GM03348 (cell line): ENCODE measurements at regions not wholly inside any gene's neighbourhood (a gene's known extent, or its start where the extent isn't known, plus 50 kb on each side); places are given as distances from the start of the nearest gene placed in this dataset.
"Not testable (repeated sequence)": the region's sequence is repeated elsewhere in the genome, so short reads cannot be mapped to it uniquely, and the experiment has no call there.

Experiments used
- DNase-seq: peaks from one replicate; pipeline ENCODE4 v3.0.0; 2012; ENCODE audit warnings: low spot score

DNA sequence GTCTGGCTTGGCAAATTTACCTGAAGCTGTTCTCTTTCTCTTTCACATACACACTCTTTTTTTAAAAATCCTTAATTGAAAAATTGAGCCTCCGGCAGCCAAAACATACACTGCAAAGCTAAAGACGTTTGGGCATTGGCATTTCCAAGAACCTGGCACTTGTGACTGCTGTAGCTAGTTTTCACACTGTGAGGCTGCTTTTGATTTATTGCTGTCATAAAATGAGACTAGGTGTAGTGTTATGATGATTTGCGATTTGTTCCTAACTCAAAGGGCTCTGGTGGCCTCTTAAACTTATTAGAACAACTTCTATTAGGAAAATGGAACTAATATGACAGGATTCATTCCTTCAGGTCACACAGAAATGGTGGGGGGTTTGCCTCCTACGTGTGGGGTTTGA, 377.1 kb upstream of the FAR2 start:
- no peak for DNase-seq

DNA sequence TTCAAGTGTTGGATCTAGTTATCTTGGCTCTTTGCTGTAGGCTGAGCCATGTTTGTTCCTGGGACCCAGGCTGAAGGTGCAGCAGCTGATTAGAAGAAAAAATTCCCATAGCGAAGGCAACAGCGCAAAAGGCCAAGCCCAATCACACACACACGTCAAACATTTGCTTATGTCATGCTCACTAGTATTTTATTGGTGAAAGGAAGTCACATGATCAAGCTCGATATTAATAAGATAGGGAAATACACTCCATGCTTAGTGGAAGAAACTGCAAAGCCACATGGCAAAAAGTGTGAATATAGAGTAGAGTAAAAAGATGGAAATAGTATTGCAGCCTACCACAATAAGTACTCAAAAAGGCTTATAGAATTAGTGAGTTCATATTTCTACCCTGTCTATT, 373.5 kb upstream of the FAR2 start:
- DNase-seq, result no peak

DNA sequence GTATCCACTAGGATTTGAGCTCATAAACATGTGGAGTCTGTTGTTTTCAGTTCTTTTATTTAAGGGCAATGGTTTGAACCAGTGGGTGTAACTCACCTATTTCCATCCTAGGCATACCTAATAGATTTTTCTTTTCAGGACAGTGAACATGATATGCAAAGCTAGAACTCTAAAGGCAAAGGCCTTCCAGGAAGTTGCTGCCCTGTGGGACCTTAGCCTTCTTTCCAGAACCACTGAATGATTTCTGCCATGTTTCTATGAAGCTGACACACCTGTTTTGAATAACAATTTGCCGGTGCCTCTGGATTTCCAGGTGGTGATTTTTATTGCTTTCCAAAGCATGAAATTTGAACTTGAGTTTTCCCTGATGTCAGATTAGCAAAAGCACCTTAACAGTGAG, 372.9 kb upstream of the FAR2 start:
- DNase-seq, result no peak

DNA sequence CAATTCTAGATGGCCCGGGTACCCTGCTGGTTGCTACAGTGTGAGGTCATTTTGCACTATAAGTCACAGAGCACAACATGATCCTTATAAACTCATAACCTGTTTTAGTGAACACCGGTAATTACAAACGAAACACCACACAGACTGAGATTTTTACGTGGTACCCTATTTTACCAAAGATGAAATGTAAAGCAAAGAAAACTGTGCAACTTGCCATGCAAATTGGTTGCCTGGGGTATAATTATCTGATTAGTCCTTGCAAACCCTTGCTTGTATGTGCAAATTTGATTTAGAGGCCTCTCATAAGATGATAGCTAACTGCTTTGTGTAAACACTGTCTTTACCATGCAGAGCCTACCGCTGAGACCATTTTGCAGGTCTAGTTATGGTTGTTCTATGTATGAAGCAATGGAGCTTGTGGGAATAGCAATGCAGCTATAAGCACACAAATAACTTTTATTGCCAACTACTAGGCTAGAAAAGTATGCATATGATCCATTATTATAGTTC, 372.1 kb upstream of the FAR2 start:
- DNase-seq, result no peak

DNA sequence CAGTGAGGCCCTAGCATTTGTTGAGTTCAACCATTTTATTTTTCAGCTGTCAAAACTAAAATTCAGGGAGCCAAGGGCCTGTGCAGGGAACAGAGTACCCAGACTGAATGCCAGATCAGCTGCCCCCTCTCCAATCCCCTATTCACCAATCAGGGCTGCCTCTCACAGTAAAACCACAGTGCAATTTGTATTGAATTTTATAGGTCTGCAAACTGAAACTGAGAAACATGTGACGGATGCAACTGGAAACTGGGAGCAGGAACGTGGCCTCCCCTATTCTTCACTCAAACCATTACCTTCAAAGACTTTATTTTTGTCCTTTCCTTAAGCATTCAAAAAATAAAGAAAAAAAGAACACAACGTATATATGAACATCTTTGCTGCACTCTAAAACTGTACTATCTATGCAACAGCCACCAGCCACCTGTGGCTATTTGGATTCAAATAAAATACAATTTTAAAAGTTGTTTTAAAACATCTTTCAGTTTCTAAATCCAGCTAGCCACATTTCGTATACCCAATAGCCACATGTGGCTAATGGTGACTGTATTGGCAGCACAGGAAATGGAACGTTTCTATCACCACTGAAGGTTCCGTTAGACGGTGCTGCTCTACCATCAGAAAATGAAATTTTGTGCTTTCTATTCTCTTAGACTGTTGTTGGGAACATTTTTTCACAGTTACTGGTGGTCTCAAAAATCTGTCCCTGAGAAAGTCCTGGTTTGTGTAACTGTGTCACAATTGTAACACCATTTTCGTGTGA, 371.3 kb upstream of the FAR2 start:
- no peak for DNase-seq

DNA sequence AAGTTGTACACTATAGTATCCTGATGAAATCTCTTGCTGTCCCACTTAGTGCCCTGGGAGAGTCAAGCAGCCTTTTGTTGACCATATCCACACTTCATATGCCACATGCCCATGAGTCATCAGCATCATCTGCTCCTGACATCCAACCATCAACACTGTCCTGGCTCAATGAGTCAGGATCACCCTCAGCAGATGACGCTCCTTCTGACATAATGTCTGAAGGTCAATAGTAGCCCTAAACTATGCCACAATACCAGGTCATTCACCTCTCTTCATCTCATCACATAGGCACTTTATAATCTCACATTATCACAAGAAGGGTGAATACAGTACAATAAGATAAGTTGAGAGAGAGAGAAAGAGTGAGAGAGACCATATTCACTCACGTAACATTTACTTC, 369.0 kb upstream of the FAR2 start:
- no peak for DNase-seq

DNA sequence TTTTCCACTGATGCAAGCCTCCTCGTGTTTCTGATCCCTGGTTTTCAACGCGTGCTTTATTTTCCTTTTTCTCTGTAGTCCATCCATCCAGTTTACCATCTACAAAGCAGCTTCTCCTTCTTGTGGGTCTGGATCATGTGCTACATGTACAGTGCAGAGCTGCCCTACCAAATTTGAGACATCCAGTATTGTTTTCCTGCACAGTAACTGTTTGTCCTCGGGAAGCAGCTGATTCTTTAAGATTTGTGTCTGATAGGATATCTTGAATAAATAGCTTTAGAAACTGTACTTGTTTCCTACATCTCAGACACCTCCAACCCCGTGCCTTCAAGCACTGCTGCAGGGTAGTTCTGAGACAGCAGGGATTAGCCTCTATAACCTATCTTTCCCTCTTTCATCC, 368.1 kb upstream of the FAR2 start:
- DNase-seq, result no peak

DNA sequence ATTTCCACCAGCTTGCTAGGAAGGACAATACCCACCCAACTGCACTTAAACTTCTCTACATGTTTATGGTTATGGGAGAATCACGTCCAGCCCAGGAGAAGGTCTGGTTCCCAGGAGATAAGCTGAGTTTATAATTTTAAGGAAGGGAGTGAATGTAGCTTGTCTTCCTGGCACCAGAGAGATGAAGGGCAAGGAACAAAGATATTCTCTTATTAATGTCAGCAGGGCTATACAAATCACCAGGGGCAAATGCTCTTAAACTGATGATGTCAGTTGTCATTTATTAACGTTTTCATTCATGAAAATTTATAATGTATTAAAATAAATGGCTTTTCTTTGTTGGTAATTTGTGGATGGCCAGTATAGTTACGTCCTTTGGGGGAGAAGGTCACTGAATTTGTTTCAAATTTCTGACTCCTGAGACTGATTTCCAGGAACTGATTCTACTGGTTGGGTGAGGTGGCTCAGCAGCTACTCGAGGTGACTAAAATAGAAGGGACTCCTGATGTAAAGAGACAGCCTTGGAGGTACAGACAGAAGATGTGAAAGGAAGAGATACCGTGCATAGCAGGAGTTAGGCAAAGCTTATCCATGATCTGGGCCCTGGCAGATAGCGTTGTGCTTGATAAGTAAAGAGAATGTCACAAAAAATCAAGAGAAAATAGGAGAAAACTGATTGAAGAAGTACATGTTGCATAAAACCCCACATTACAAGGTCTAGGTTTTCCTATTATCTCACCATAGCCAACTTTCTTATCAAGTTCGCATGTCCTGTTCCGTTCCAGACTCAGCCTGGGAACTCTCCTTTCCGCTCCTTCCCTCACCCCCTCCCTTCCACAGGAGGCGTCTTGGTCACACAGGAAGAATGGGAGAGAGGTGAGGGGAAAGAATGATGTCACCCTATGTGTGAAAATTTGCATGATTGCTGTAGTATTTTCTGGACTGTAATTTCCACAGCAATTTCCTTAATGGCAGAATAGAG, 367.1 kb upstream of the FAR2 start:
- DNase-seq, result no peak

DNA sequence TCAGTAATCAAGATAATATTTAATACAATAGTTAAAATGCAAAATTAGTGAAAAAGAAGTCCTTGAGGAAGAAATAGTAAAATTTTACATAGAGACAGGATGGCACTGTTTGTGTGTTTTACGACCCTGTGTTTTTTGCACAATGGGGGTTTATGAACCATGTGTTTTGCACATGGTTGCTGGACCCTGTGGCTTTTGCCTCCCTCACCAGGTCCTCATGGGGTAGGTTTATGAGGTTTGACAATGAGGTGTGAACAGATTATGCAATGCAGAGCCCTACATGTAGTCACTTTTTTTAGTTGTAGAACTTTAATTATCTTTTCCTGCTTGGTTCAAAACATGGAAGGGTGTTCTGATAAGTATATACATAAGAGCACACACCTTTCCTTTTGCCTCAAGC, 366.3 kb upstream of the FAR2 start:
- DNase-seq, result no peak

DNA sequence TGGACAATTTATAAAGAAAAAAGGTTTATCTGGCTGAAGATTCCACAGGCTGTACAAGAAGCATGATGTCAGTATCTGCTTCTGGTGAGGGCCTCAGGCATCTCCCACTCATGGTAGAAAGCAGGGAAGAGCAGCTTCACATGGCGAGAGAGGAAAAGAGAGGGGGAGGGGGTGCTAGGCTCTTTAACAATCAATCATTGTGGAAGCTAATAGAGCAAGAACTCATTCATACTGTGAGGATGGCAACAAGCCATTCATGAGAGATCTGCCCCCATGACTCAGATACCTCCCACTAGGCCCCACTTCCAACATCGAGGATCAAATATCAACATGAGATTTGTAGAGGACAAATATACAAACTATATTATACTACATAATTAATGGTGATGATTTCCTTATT, 361.9 kb upstream of the FAR2 start:
- no peak for DNase-seq

DNA sequence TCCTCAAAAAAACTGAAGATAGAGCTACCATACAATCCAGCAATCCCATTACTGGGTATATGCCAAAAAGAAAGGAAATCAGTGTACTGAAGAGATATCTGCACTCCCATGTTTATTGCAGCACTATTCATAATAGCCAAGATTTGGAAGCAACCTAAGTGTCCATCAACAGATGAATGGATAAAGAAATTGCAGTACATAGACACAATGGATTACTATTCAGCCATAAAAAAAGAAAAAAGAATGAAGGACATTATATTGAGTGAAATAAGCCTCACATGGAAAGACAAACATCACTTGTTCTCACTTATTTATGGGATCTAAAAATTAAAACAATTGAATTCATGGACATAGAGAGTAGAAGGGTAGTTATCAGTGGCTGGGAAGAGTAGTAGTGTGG, 360.8 kb upstream of the FAR2 start:
- DNase-seq, result not testable (repeated sequence)

DNA sequence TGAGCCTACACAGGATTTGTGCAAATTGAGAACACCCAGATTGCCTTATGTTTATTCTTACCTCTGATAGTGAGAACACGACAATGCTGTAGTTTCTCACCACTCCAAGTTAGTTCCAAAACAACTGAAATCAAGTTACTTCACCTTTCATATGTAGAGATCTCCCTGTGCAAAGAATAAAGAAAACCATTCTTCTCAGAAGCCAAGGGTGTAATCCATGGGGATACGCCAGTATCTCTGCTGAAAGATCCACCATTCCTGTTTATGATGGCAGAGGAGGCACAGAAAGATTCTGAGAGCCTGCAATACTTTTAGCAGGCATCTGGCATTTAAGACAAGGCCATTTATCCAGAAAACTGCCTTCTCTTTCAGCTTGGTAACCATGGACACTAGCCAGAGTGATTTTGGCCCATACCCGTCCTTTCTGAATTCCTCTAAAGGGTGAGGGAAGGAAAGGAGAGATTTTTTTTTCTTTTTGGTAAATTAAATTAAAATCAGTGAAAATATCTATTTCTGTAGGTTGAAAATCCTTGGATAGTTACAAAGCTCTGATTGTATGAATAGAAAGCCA, 355.4 kb upstream of the FAR2 start:
- DNase-seq, result no peak

DNA sequence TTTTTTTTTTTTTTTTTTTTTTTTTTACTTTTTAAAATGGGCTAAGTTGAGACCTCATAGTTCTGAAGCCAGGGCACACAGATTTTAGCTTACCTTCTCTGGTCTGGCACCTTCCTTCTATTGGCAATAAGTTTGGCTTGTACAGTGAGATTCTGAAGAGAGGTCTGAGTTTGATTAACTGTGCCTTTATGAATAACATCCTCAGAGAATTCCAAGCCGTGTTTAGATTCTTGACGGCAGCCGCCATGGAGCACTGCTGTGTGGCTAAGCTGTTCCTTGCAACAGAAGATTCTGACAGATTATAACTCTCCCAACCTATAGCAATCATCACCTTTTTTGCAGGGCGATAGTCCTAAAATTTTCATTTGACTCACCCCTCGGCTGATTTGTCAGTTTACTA, 354.9 kb upstream of the FAR2 start:
- DNase-seq, result no peak

DNA sequence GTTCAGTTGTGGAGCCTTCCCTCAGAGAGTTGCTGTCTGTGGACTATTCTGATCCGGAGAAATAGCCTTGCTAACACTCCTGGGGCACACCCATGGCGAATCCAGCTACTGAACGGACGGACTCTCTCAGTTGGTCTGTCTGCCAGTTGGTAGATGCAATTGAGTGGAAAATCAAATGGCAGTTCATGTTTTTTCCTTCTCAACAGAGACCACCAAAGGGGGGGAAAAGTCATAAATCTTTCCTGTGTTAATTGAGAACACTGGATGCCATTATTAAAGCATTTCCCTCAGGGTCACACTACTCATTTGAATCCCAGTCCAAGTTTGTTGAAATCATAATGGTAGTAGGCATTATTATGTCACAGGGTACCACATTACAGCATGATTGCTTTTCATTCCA, 354.3 kb upstream of the FAR2 start:
- no peak for DNase-seq

DNA sequence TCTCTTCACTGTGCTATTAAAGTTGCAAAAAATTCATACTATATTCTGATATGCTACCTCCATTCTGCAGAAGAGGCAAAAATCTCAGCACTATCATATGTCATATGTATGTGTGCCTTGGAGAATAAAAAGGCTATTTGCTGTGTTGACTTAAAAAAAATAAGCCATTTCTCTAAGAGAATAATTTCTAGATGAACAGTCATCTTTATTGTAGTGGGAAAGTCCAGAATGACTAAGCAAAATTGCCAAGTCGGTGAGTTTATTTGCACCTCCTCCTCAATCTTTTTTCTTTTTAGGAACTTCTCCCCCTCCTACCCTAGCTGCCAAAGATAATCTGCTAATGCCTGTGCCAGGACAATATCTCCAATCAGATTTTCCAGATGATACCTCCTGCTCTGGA, 353.8 kb upstream of the FAR2 start:
- DNase-seq, result no peak

DNA sequence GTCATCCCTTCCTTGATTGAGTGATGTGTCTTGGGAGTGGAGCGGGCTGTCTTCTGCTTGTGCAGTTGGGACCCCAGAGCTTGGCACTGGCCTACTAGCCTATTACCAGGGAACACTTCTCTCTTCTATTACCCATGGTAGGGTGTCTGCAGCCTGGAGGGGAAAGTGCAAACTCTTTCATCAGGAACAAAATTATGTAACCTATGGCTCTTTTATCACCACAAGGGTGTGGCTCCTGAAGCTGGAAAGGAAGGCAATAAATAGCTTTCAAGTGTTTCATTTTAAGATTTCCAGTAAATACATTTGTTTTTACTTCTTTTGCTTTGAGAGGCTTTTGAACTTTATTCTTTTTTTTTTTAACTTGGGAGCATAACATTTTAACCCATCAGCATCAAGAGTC, 349.7 kb upstream of the FAR2 start:
- no peak for DNase-seq

DNA sequence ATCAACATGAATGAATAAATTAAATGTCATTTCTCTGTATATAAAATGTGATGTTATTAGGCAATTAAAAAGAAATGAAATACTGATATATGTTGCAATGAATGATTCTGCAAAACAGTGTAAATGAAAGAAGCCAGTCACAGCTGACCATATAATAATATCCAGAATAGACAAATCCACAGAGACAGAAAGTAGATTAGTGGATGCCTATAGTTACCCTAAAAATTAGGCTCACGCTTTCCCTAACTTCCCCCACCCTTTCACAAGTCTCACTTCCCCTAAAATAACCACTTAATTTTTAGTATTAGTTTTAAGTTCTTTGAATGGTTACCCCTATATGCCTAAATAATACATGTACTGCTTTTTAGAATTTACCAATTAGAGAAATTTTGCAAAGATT, 348.9 kb upstream of the FAR2 start:
- no peak for DNase-seq

DNA sequence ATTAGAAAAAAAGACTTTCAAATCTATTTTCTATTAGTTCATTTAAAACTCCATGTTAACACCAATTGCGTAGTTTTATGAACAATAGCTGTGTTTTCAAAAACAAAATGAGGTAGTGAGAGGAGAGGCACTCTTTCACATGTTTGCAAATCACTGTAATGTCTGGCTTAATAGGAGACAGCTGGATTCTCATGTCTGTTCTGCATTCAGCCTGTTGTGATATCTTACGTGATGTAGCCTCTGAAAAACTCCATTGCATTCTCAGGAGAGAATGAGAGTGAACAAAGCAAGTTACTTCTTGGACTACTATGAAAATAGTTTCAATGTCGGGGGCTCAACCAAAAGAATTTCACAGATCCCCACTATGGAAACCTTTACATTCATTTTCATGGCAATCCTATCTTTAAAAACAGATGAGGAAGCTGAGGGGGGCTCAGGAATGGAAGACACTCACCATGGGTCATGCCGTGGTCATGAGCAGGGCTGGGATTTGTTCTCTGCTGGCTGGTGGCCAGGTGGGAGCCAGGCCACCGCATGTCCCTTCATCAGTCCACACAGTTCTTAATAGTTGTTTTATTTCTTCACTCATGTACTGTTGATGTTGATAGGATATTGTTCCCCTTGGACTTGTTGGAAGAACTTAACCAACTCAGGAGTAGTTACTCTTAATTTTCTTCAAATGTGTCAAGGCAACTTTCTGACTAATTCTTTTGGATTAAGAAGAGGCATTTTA, 346.2 kb upstream of the FAR2 start:
- DNase-seq, result no peak

DNA sequence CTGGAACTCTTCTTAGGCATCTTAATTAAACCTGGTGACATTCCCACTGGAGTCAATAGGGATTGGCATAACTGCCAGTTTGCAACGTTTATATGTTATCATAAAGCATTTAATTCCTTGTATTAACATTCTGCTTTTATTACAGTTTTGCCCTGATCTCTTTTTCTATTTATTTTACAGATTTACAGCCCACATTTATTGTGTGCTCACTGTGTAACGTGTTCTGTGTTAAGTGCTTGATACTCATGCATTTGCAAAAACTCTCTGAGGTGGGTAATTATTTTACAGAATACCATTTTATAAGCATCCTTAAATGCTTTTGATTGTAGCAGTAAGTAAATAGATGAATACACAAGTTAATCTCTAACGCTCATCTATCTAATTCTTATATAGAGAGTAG, 341.5 kb upstream of the FAR2 start:
- no peak for DNase-seq

DNA sequence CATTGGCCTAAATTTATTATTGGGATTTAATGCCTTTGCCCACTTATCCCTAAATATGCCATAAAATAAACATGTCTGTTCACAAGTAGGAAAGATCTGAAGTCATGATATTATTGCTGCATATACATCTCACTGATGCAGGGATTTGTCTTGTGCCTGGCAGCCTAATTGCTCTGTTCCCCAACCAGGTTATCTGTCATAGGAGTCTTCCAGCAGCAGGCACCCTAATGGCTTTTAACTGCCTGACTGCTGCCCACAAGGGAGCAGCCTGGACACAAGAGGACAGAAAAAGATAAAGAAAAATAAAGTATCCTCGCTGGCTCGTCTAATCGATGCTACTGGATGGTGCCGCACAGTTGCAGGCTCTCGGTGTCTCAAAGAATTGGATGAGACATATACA, 337.6 kb upstream of the FAR2 start:
- DNase-seq, result no peak

DNA sequence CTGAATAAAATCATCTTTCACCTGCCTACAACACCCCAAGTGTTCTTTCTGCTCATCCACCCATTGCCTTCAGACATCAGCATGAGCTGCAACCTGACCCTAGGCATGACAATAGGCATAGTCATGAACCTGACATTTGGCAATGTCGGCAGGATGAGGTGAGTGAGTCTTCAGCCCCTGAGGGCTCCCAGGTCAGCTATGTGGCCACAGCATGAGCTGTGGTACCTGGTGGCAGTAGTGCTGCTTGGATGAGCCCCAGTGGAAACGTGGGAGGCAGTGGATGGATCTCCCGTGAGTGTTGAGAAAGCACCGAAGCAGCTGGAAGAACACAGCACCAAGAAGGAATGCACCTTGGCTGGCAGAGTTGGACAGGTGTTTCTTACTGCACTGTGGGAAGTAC, 334.8 kb upstream of the FAR2 start:
- DNase-seq, result no peak

DNA sequence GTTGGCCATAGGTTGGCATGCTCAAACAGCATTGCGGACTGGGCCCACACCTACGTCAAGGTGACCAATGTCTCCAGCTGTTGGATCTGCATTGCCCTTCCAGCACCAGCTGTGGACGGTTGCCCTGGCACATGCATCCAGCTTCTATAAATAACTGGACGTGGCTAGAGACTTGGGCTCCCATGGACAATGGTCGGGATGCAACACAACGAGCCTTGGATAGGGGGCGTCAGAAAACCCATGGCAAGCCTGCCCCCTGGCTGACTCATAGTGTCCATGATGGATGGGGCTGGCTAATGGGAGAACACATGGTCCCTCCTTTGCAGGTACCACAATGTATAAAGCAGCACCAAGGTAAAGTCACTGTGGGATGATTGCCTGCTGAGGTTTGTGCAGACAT, 331.6 kb upstream of the FAR2 start:
- no peak for DNase-seq
